ENCODE measurements at regions not wholly inside any gene's neighbourhood (a gene's known extent, or its start where the extent isn't known, plus 50 kb on each side); places are given as distances from the start of the nearest gene placed in this dataset.

GRCh38 chr7:25541877-25542276 is 313.6 kb upstream of the NPVF start:
- TF ChIP-seq YY1 (IDR thresholded peaks at IDR 0.05; ENCODE audit: insufficient read depth, insufficient read length): no peak
- no peak for TF ChIP-seq ZNF274 (IDR thresholded peaks at IDR 0.05; ENCODE audit: low read depth, low read length)
- no peak for TF ChIP-seq SUZ12 (IDR thresholded peaks at IDR 0.05; ENCODE audit: extremely low read depth, insufficient read depth, insufficient read length)

All from NT2/D1 (cell line).